ENCODE measurements at regions not wholly inside any gene's neighbourhood (a gene's known extent, or its start where the extent isn't known, plus 50 kb on each side); places are given as distances from the start of the nearest gene placed in this dataset.
"Not testable (repeated sequence)": the region's sequence is repeated elsewhere in the genome, so short reads cannot be mapped to it uniquely, and the experiment has no call there.

GRCh38 chr10:25824050-25824449 lies 110.0 kb upstream of the MYO3A start:
- Histone ChIP-seq H3K36me3 (ENCODE audit: insufficient read depth in 1 of 2, low read depth in 1 of 2) (no peaks in the 10 kb centered on the region), H3K9me3 (no peaks in the 10 kb centered on the region), H3K27ac (no peak overlapping the region), H3K27me3 (ENCODE audit: insufficient read depth in 3 of 3, low read length in 2 of 3) (no peaks in the 10 kb centered on the region), H3K4me1 (no peaks in the 10 kb centered on the region), H3K4me3 (no peak overlapping the region)
- WGBS, 3 donors, result 40 to 49% (median 42%) methylated on average over 4 of the region's 4 CpGs
- DNase-seq, result no peak
- no peak for TF ChIP-seq CTCF (IDR thresholded peaks at IDR 0.05)
- no peak for ATAC-seq
- intact Hi-C loops (cut with DNase I), result no loop called here

GRCh38 chr10:25828475-25828874 lies 105.6 kb upstream of the MYO3A start:
- Histone ChIP-seq H3K4me1 (no peaks in the 10 kb centered on the region), H3K9me3 (no peaks in the 10 kb centered on the region), H3K36me3 (ENCODE audit: insufficient read depth in 1 of 2, low read depth in 1 of 2) (no peaks in the 10 kb centered on the region), H3K4me3 (no peak overlapping the region), H3K27me3 (ENCODE audit: insufficient read depth in 3 of 3, low read length in 2 of 3) (no peaks in the 10 kb centered on the region), H3K27ac (no peak overlapping the region)
- no peak for ATAC-seq
- DNase-seq, result no peak
- TF ChIP-seq CTCF (IDR thresholded peaks at IDR 0.05), result no peak
- intact Hi-C loops (cut with DNase I), result no loop called here
- WGBS, 3 donors, result 36 to 39% (median 37%) methylated on average over 4 of the region's 4 CpGs

- no peaks in the 10 kb centered on the region for H3K36me3 ChIP-seq (ENCODE audit: insufficient read depth in 1 of 2, low read depth in 1 of 2)
- H3K9me3 ChIP-seq, result no peaks in the 10 kb centered on the region
- WGBS, 3 donors, result 71 to 81% (median 79%) methylated on average over 1 of the region's 1 CpG
- H3K4me3 ChIP-seq, result no peak overlapping the region
- no peak overlapping the region for H3K27ac ChIP-seq
- ATAC-seq (no peak), DNase-seq (no peak)
- TF ChIP-seq CTCF (IDR thresholded peaks at IDR 0.05), result no peak
- H3K4me1 ChIP-seq, result no peaks in the 10 kb centered on the region
- no peaks in the 10 kb centered on the region for H3K27me3 ChIP-seq (ENCODE audit: insufficient read depth in 3 of 3, low read length in 2 of 3)
- intact Hi-C loops (cut with DNase I), result no loop called here
These were observed 102.9 kb upstream of the MYO3A start for GRCh38 chr10:25831080-25831479.

GRCh38 chr10:25839683-25840082 lies 94.3 kb upstream of the MYO3A start:
- no peaks in the 10 kb centered on the region for H3K27me3 ChIP-seq (ENCODE audit: insufficient read depth in 3 of 3, low read length in 2 of 3)
- DNase-seq (no peak), ATAC-seq (no peak)
- H3K4me1 ChIP-seq, result no peaks in the 10 kb centered on the region
- TF ChIP-seq CTCF (IDR thresholded peaks at IDR 0.05), result no peak
- H3K4me3 ChIP-seq, result no peak overlapping the region
- H3K27ac ChIP-seq, result no peak overlapping the region
- intact Hi-C loops (cut with DNase I), result no loop called here
- H3K9me3 ChIP-seq, result no peaks in the 10 kb centered on the region
- H3K36me3 ChIP-seq (ENCODE audit: insufficient read depth in 1 of 2, low read depth in 1 of 2), result no peaks in the 10 kb centered on the region
- WGBS, 3 donors, result 67 to 73% (median 67%) methylated on average over 3 of the region's 3 CpGs

- H3K4me3 ChIP-seq; DNase-seq; ATAC-seq; H3K27me3 ChIP-seq (ENCODE audit: insufficient read depth in 3 of 3, low read length in 2 of 3); H3K27ac ChIP-seq; H3K9me3 ChIP-seq; intact Hi-C loops (cut with DNase I); H3K36me3 ChIP-seq (ENCODE audit: insufficient read depth in 1 of 2, low read depth in 1 of 2); H3K4me1 ChIP-seq: not testable (repeated sequence)
- 94 to 97% (median 96%) methylated on average over 3 of the region's 3 CpGs for WGBS, 3 donors
These were observed 93.2 kb upstream of the MYO3A start for GRCh38 chr10:25840875-25841274.
